AG09309 (cell line): ENCODE measurements at regions not wholly inside any gene's neighbourhood (a gene's known extent, or its start where the extent isn't known, plus 50 kb on each side); places are given as distances from the start of the nearest gene placed in this dataset.

ENCODE experiments used
- DNase-seq: peaks from one replicate; pipeline ENCODE4 v3.0.0-alpha.2; 2010; ENCODE audit warnings: low read depth
- H3K4me3 ChIP-seq: 2 replicates; pipeline ENCODE4 v1.5.1; 2011; ENCODE audit warnings: mild to moderate bottlenecking, low read depth, low read length, moderate library complexity; ENCODE audit not compliant: control insufficient read depth
- TF ChIP-seq, protein P1 (sequence below): IDR thresholded peaks from 2 replicates; pipeline ENCODE4 v1.5.1; 2011; ENCODE audit warnings: mild to moderate bottlenecking, low read depth, low read length, inconsistent platforms; ENCODE audit not compliant: insufficient read depth, control insufficient read depth; ENCODE audit errors: missing control alignments

DNA sequence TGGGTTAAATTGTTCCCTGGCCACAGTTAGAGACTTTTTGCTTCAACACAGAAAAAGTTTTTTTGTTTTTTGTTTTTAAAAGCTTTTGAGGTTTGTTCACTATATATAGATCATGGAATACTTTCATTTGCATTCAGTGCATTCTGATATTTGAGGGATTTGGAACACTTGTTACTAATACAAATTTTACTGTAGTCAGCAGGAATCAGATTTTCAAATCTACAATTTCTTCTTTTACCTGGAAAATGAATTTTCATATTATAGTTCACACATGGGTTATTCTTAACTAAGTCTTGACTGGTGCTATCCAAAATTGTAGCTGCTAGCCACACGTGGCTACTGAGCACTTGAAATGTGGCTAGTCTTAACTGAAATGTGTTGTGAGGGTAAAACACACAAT lies 142.0 kb downstream of the RMI1 start:
- H3K4me3 ChIP-seq, result no peak overlapping the region

DNA sequence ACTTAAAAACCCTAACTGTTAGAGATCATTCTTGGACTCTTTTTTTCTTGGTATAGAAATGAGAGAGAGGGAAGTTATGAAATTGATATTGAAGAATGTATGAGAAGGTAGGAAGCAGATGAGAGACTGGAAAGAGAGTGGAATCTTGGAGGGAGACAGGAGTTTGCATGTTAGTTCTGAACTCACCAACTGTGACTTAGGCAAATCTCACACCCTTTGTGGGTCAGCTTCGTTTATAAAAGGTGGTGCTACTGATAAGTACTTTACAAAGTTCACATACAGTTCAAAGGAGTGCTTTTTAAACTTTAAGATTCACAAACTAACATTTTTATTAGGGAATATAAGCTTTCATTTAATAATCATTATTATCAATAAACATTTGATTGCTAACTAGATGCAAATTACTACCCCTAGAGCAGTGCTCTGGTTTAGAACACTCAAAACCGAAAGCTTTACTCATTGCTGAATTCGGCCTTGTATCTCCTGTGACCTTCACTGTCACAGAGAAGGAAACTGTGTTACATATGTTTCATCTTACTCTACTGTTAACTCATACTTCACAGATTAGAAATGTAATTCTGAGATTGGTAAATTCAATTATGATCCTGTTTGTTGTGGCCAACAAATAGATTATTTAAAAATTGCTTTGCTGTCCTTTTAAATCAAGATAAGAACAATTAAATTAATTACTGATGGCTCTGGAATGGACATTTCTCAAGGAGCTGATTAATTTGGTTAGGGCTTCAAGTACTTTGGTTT lies 143.2 kb downstream of the RMI1 start:
- no peak overlapping the region for H3K4me3 ChIP-seq
- TF ChIP-seq, protein P1, sequence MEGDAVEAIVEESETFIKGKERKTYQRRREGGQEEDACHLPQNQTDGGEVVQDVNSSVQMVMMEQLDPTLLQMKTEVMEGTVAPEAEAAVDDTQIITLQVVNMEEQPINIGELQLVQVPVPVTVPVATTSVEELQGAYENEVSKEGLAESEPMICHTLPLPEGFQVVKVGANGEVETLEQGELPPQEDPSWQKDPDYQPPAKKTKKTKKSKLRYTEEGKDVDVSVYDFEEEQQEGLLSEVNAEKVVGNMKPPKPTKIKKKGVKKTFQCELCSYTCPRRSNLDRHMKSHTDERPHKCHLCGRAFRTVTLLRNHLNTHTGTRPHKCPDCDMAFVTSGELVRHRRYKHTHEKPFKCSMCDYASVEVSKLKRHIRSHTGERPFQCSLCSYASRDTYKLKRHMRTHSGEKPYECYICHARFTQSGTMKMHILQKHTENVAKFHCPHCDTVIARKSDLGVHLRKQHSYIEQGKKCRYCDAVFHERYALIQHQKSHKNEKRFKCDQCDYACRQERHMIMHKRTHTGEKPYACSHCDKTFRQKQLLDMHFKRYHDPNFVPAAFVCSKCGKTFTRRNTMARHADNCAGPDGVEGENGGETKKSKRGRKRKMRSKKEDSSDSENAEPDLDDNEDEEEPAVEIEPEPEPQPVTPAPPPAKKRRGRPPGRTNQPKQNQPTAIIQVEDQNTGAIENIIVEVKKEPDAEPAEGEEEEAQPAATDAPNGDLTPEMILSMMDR, result no peak
- no peak for DNase-seq

More for the DNA sequence above, 142.0 kb downstream of the RMI1 start:
- DNase-seq, result no peak
- TF ChIP-seq, protein P1, result no peak

DNA sequence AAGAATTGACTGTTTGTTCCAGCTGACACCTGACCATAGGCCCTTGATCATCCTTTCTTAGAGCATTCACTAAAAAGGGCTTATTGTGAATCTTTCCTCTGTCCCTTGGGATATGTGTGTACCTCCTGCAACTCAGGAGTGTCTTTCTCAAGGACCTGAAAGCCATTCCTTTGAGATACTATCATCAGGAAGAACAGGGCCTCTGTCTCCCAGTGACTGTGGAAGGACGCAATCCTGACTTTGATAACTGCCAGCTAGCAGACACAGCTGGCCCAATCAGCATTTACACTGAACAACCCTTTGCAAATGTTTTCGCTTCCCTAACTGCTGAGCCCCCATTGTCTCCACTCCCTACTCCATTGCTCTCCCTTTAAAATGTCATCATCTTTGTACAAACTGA lies 144.4 kb downstream of the RMI1 start:
- DNase-seq, result no peak
- H3K4me3 ChIP-seq, result no peak overlapping the region
- TF ChIP-seq, protein P1, result no peak

DNA sequence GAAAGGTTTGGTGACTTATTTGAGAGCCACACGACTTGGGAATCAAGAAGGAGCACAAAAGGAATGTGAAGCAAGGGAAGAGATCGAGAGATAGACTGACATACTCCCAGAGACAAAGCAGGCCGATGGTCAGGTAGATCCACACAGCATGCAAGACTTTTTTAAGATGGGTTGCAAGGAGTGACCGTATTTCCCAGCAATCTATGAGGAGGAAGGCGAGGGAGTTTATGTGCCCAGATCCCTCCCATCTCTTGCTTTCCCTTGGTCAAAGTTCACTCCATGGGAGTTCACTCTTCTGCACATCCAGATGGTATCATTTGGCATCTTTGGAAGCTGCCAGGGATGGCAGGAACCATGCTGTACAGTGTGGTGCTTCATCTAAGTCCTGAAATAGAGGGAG lies 148.9 kb downstream of the RMI1 start:
- DNase-seq, result no peak
- H3K4me3 ChIP-seq, result no peak overlapping the region
- TF ChIP-seq, protein P1, result no peak

DNA sequence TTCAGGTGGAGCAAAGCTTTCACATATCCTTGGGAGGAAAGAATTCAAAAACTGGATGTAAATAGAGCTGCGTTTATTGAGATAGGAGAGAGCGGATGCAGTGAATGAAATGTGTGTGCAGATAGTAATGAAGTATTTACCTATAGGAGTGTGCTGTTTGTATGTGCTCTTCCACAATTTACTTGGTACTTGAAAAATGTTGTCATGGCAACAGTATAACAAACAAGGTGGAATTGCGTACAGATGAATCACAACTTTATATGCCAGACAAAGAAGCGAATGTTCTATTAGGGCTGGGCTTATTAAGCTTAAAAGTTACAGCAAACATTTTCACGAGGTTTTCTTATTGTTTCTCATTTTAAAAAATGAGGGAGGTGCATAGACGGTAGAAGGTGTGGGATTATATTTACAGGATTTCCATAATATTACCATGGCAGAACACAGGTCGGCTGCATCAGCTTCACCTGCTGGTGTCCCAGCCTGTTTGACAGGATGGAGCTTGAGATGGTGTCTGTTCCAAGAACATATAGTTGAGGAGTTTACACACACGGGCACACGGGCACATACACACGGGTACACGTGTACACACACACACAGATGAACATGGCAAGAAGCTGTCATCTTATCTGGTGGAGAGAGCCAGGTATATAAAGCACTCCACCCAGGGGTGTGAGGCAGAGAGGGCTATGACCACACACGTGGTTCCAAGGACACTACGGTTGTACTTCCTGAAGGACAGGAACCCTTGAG lies 155.7 kb downstream of the RMI1 start:
- TF ChIP-seq, protein P1, result no peak
- DNase-seq, result no peak

DNA sequence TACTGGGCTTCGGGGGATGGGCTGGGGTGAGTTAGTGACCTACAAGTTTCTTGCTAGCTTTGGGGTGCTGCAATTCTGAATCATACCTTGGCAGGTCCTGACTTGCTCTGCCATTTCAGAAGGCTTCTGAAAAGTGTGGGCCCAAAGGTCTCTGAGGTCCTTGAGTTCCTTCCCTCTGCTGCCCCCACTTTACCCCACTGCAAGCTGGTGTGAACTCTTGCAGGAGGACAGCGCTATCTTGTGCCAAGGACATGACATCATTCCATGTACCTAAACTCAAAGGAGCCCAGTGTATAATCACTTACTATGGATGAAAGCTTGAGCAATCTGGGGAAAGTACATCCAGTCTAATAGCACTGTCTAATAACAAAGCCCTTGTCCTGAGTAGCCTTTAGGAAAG lies 157.4 kb downstream of the RMI1 start:
- TF ChIP-seq, protein P1, result no peak
- H3K4me3 ChIP-seq, result no peak overlapping the region
- no peak for DNase-seq

More for the DNA sequence above, 155.7 kb downstream of the RMI1 start:
- H3K4me3 ChIP-seq, result no peak overlapping the region
